Esophagus muscularis mucosa (tissue), 3 donors: ENCODE measurements at regions not wholly inside any gene's neighbourhood (a gene's known extent, or its start where the extent isn't known, plus 50 kb on each side); places are given as distances from the start of the nearest gene placed in this dataset.

Source experiments
- CTCF ChIP-seq, 3 experiments: fragments of 200-600 bp in 2 of 3; fragments of 450-650 bp in 1 of 3; sonication (generic) in 2 of 3; IDR thresholded peaks; one replicate each; pipeline ENCODE4 v1.5.1; 2017 to 2019; ENCODE audit warnings: antibody characterized with exemption in 3 of 3, mild to moderate bottlenecking in 2 of 3, moderate library complexity in 1 of 3
- POLR2A ChIP-seq: fragments of 450-650 bp; IDR thresholded peaks from one replicate; pipeline ENCODE4 v1.6.1; 2017; ENCODE audit warnings: antibody characterized with exemption, moderate library complexity, mild to moderate bottlenecking, low read depth

GRCh38 chr12:61525331-61525730 lies 734.9 kb upstream of the USP15 start:
- TF ChIP-seq CTCF (IDR thresholded peaks at IDR 0.05) (no peak), POLR2A (no peak)
